PC-9 (cell line): ENCODE measurements at regions not wholly inside any gene's neighbourhood (a gene's known extent, or its start where the extent isn't known, plus 50 kb on each side); places are given as distances from the start of the nearest gene placed in this dataset.

ENCODE experiments used
- BruUV-seq: library from RNA; stranded (reverse); fragments of 400-500 nt; replicated peaks from 2 replicates; lab custom pipeline; 2021; lab: Mats Ljungman, UMichigan
- CTCF ChIA-PET: fragments of 300-600 bp; sonication (Branson Sonifier 250); formaldehyde crosslinking; loops from one replicate; lab custom pipeline; 2022; ENCODE audit warnings: antibody characterized with exemption; lab: Charles Lee
- POLR2A ChIA-PET: fragments of 300-600 bp; sonication (Branson Sonifier 250); formaldehyde crosslinking; loops from one replicate; lab custom pipeline; 2022; ENCODE audit warnings: antibody characterized with exemption; ENCODE audit not compliant: unreplicated experiment; lab: Charles Lee
- DNase-seq, 2 experiments: peaks; one replicate each; pipeline versions ENCODE4 v3.0.0 to v3.0.0-alpha.2; 2015 to 2022; ENCODE audit warnings: mixed read lengths in 1 of 2
- H2AFZ ChIP-seq: fragments of 200-600 bp; sonication (generic); 2 replicates; pipeline ENCODE4 v1.8.1; 2017; ENCODE audit warnings: antibody characterized with exemption
- H3F3A ChIP-seq: fragments of 200-600 bp; sonication (generic); 2 replicates; pipeline ENCODE4 v1.8.1; 2017; ENCODE audit warnings: antibody characterized with exemption, mild to moderate bottlenecking, low read depth; ENCODE audit not compliant: insufficient read depth
- H3K27ac ChIP-seq: fragments of 200-600 bp; sonication (generic); 2 replicates; pipeline ENCODE4 v1.6.1; 2016; ENCODE audit warnings: mixed run types
- H3K27me3 ChIP-seq: fragments of 200-600 bp; sonication (generic); 2 replicates; pipeline ENCODE4 v1.6.1; 2016; ENCODE audit warnings: low read depth, mixed run types; ENCODE audit not compliant: insufficient read depth
- H3K36me3 ChIP-seq: fragments of 200-600 bp; sonication (generic); 2 replicates; pipeline ENCODE4 v1.6.1; 2016; ENCODE audit warnings: low read depth, mixed run types
- H3K4me1 ChIP-seq: fragments of 200-600 bp; sonication (generic); replicated peaks from 2 replicates; pipeline ENCODE4 v1.6.1; 2016; ENCODE audit warnings: mixed run types; ENCODE audit not compliant: insufficient read depth
- H3K4me2 ChIP-seq: fragments of 200-600 bp; sonication (generic); 2 replicates; pipeline ENCODE4 v1.6.1; 2017; ENCODE audit warnings: mixed run types
- H3K4me3 ChIP-seq: fragments of 200-600 bp; sonication (generic); 2 replicates; pipeline ENCODE4 v1.6.1; 2016; ENCODE audit warnings: mixed run types
- H3K79me2 ChIP-seq: fragments of 200-600 bp; sonication (generic); 2 replicates; pipeline ENCODE4 v1.6.1; 2017; ENCODE audit warnings: low read depth, mixed run types
- H3K9me2 ChIP-seq: fragments of 200-600 bp; sonication (generic); 2 replicates; pipeline ENCODE4 v1.8.1; 2017; ENCODE audit warnings: mild to moderate bottlenecking; ENCODE audit not compliant: insufficient read depth
- H3K9me3 ChIP-seq: fragments of 200-600 bp; sonication (generic); 2 replicates; pipeline ENCODE4 v1.8.1; 2016; ENCODE audit warnings: low read depth; ENCODE audit not compliant: insufficient read depth
- H4K20me1 ChIP-seq: fragments of 200-600 bp; sonication (generic); 2 replicates; pipeline ENCODE4 v1.8.1; 2017; ENCODE audit not compliant: insufficient read depth
- EZH2 ChIP-seq: fragments of 200-600 bp; sonication (generic); IDR thresholded peaks from 2 replicates; pipeline ENCODE4 v1.8.0; 2017; ENCODE audit warnings: antibody characterized with exemption, low read depth
- intact Hi-C: fragments of 100-400 bp; cut with micrococcal nuclease; formaldehyde crosslinking; loops from one replicate; pipeline ENCODE4 v1.10.0; 2022; ENCODE audit not compliant: unreplicated experiment
- TF ChIP-seq, protein P1 (sequence below): fragments of 200-600 bp; sonication (generic); conservative IDR thresholded peaks from 2 replicates; pipeline ENCODE4 v1.6.1; 2017; ENCODE audit warnings: mixed run types, antibody characterized with exemption, mild to moderate bottlenecking, moderate library complexity

DNA sequence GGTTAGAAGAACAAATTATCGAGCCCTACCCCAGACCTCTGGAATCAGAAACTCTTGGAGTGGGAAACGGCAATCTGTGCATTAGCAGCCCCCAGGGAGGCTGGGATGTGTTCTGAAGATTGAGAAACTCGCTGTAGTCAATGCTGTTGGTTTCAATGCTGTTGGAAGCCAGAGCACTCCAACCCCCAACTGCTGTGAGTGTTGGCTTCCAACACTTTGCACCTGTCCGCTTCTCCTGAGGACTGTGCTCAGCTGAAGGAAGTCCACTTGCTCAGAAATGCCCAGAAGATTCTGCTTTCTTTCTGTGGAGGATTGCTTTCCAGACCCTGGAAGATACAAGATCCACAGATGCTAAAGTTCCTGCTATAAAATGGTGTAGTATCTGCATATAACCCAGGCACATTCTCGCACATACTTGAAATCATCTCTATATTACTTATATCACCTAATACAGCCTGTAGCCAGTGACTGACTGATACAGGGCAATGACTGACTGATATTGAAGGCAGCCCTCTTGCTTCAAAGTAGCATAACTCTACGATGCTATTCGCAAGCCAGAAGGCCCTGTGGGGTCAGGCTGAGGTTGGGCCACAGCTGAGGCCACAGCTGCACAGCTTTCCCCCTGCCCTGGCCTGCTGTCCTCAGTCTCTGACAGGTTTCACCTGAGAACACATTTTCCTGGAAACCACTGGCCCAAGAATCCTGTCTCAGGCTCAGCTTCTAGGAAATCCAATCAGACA lies 757.7 kb upstream of the ID2 start:
- H3K9me3 ChIP-seq: no peaks in the 10 kb centered on the region
- no peak overlapping the region for H3K4me3 ChIP-seq
- no peaks in the 10 kb centered on the region for H3F3A ChIP-seq
- no peaks in the 10 kb centered on the region for H3K79me2 ChIP-seq
- no peaks in the 10 kb centered on the region for H3K4me1 ChIP-seq
- TF ChIP-seq, protein P1, sequence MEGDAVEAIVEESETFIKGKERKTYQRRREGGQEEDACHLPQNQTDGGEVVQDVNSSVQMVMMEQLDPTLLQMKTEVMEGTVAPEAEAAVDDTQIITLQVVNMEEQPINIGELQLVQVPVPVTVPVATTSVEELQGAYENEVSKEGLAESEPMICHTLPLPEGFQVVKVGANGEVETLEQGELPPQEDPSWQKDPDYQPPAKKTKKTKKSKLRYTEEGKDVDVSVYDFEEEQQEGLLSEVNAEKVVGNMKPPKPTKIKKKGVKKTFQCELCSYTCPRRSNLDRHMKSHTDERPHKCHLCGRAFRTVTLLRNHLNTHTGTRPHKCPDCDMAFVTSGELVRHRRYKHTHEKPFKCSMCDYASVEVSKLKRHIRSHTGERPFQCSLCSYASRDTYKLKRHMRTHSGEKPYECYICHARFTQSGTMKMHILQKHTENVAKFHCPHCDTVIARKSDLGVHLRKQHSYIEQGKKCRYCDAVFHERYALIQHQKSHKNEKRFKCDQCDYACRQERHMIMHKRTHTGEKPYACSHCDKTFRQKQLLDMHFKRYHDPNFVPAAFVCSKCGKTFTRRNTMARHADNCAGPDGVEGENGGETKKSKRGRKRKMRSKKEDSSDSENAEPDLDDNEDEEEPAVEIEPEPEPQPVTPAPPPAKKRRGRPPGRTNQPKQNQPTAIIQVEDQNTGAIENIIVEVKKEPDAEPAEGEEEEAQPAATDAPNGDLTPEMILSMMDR: no peak
- no peak for TF ChIP-seq EZH2
- intact Hi-C loops: no loop called here
- no TSS peak for BruUV-seq
- H3K27me3 ChIP-seq: no peaks in the 10 kb centered on the region
- ChIA-PET POLR2A (no interaction called here), CTCF (no interaction called here)
- H3K36me3 ChIP-seq: no peaks in the 10 kb centered on the region
- no peaks in the 10 kb centered on the region for H3K9me2 ChIP-seq
- H3K4me2 ChIP-seq: no peak overlapping the region
- H4K20me1 ChIP-seq: no peaks in the 10 kb centered on the region
- H3K27ac ChIP-seq: no peak overlapping the region
- no peak overlapping the region for H2AFZ ChIP-seq
- no peak for DNase-seq

DNA sequence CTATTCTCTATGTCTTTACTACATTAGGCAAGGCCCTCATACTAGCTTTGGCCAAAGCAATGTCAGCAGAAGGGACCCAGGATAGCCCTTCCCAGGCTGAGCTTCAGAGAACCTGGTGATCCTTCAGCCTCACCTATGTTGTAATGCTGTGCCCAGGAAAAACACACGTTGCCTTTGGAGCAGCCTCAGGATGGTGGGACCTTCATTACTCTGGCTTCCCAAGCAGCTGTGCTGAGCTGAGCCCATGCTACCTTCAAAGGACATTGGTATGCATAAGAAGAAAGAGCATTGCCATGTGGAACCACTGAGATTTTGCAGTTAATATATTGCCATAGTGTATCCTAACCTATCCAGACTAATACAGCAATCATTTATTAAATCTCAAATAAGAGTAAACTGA lies 756.4 kb upstream of the ID2 start:
- Histone ChIP-seq H3K4me2 (no peak overlapping the region), H3K4me1 (no peaks in the 10 kb centered on the region), H3K27me3 (no peaks in the 10 kb centered on the region), H3K79me2 (no peaks in the 10 kb centered on the region), H2AFZ (no peak overlapping the region), H3K4me3 (no peak overlapping the region), H3K9me3 (no peaks in the 10 kb centered on the region), H3K27ac (no peak overlapping the region), H4K20me1 (no peaks in the 10 kb centered on the region), H3K9me2 (no peaks in the 10 kb centered on the region), H3F3A (no peaks in the 10 kb centered on the region), H3K36me3 (no peaks in the 10 kb centered on the region)
- POLR2A ChIA-PET: no interaction called here
- no TSS peak for BruUV-seq
- CTCF ChIA-PET: no interaction called here
- TF ChIP-seq EZH2: no peak
- TF ChIP-seq, protein P1: no peak
- intact Hi-C loops: no loop called here
- DNase-seq: no peak

- TF ChIP-seq, protein P1: no peak
- no peak for TF ChIP-seq EZH2
- no peak overlapping the region for H3K4me2 ChIP-seq
- no peaks in the 10 kb centered on the region for H3K27me3 ChIP-seq
- no peak overlapping the region for H3K4me3 ChIP-seq
- no peaks in the 10 kb centered on the region for H3K4me1 ChIP-seq
- H2AFZ ChIP-seq: no peak overlapping the region
- H3F3A ChIP-seq: no peaks in the 10 kb centered on the region
- ChIA-PET CTCF (no interaction called here), POLR2A (no interaction called here)
- no peaks in the 10 kb centered on the region for H3K9me2 ChIP-seq
- H3K79me2 ChIP-seq: no peaks in the 10 kb centered on the region
- H3K9me3 ChIP-seq: no peaks in the 10 kb centered on the region
- H3K27ac ChIP-seq: no peak overlapping the region
- BruUV-seq: no TSS peak
- intact Hi-C loops: no loop called here
- no peaks in the 10 kb centered on the region for H4K20me1 ChIP-seq
- no peaks in the 10 kb centered on the region for H3K36me3 ChIP-seq
- DNase-seq: no peak
Measured at GRCh38 chr2:7927691-7928090, 754.2 kb upstream of the ID2 start.
